GM12873 (cell line): ENCODE measurements at regions not wholly inside any gene's neighbourhood (a gene's known extent, or its start where the extent isn't known, plus 50 kb on each side); places are given as distances from the start of the nearest gene placed in this dataset.

Experiments
- TF ChIP-seq, protein P1 (sequence below): IDR thresholded peaks from 2 replicates; pipeline ENCODE4 v1.5.1; 2012; ENCODE audit warnings: low read depth, mild to moderate bottlenecking, moderate library complexity, low read length, control low read depth; ENCODE audit not compliant: insufficient read depth; ENCODE audit errors: missing control alignments

DNA sequence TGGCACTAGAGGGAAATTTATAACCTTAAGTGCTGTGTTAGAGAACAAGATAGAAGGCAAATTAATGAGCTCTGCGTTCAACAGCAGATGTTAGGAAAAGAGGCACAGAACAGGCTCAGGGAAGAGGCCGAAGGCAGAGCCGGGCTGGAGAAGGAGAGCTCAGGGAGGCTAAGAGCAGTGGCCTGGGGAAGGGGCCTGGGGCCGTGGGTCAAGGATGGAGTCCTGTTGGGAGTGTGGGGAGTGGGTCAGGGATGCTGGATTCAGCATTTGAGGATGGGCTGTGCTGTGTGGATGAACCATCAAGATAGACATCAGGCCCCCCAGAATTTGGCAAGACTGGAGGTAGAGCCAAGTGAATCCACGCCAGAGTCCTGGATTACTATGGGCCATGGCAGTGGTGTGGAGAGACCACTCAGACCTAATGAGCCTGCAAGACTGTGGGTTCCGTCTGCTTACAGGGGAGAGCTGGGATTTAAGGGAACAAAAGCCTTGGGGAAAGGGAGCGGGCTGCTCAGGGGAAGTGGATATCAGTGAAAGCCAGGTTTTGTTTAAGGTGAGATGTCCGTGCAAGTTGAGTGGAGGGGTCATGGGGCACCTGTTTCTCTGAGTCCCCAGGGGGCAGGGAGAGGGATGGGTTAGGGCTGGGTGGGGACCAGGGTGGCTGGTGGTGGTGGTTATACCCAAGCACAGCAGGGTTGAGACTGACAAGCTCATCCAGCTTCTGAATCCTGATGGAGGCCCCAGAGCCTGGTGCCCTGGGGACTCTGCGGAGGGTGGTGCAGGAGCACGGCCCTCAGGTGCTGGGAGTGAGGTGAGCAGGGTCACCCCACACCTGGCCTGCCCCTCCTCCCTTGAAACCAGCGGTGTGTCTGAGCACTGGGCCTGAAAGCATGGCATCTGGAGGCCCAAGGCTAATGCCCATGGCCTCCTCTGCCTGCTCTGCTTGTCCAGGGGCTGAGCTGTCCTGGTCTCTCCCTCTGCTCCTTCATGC is 101.7 kb downstream of the BMS1 start:
- TF ChIP-seq, protein P1, sequence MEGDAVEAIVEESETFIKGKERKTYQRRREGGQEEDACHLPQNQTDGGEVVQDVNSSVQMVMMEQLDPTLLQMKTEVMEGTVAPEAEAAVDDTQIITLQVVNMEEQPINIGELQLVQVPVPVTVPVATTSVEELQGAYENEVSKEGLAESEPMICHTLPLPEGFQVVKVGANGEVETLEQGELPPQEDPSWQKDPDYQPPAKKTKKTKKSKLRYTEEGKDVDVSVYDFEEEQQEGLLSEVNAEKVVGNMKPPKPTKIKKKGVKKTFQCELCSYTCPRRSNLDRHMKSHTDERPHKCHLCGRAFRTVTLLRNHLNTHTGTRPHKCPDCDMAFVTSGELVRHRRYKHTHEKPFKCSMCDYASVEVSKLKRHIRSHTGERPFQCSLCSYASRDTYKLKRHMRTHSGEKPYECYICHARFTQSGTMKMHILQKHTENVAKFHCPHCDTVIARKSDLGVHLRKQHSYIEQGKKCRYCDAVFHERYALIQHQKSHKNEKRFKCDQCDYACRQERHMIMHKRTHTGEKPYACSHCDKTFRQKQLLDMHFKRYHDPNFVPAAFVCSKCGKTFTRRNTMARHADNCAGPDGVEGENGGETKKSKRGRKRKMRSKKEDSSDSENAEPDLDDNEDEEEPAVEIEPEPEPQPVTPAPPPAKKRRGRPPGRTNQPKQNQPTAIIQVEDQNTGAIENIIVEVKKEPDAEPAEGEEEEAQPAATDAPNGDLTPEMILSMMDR: no peak

- TF ChIP-seq, protein P1: no peak
Observed at GRCh38 chr10:42885491-42886270, 103.1 kb downstream of the BMS1 start.

DNA sequence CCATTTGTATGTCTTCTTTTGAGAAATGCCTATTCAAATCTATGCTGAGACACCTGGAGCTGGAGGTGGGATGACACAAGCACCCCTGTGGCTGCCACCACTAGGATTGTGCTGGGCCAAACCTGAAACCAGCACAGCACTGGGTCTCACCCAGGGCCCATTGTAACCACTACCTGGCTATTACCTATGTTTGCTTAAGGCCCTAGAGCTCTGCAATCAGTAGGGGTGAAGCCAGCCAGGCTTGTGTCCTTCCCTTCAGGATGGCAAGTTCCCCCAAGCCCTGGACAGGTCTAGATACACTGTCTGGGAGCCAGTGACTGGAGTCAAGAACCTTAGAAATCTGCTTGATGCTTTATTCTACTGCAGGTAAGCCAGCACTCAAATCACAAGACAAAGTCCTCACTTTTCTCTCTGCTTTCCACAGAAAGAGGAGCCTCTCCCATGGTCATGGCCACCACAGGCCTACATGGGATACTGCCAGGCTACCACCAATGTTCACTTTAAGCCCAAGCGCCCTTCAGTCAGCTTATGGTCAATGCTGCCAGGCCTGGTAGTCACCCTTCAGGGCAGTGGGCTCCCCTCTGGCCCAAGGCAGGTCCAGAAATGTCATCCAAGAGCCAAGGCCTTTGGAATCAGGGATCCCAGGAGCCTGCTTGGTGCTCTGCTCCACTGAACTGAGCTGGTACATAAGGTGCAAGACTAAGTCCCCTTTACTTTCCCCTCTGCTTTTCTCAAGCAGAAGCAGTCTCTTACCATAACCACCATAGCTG is 105.3 kb downstream of the BMS1 start:
- TF ChIP-seq, protein P1: no peak

GRCh38 chr10:42888504-42889095 is 106.0 kb downstream of the BMS1 start:
- TF ChIP-seq, protein P1: no peak

DNA sequence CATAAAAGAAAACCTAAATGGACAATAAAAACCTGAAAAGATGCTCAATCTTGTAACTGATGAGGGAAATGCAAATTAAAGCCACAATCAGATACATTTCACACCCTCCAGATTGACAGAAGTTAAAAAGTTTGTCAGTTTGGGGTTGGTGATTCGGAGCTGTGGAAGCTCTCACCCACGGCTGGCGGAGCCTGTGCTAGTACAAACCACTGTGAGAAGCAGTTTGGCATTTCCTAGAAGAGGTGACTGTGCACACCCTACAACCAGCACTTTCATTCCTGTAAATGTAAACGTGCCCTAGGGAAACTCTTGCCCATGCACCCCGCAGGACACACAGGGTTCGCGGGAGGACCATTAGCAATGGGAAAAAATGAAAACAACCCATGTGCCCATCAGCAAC is 114.1 kb downstream of the BMS1 start:
- TF ChIP-seq, protein P1: no peak

DNA sequence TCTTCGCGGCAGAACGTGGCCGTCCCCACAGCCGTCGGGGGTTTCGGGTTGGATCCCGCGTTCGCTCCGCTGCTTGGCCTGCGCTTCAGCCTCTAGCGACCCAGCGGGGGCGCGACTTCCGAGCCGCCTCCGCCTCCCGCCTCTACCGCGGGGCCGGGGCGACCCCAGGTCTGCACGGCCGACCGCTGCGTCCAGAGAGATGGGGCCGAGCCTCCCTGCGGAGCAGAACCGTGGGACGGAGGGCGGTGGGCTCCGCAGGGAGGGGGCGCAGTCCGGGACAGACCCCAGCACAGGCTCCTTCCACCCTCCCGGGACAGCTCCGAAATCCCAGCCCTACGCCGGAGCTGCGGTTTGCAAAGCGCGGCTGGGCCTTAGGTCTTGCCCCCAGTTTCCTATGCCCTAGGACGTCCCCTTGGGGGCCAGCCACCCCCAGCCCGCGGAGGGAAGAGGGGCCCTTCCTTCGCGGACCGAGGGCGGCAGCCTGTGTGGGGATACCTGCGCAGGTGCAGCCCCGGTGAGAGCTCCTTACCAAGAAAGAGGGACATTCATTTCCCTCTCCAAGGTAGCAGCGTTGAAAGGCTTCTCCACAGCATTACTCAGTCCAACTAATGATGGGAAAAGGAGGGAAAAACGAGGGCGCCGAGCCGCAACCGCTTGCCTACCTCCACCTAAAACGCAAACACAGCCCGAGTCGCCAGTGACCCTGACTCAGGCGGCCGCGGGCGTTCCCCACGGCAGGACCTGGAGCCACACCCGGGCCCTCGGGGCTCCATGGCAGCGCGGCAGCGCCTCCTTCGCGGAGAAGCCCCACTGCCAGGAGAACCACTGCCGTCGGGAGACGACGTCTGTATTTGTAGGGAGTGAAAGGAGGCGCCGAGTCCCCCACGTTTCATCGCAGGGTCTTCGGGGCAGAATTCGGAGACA is 115.7 kb downstream of the BMS1 start:
- TF ChIP-seq, protein P1: no peak
